NCI-H187 (cell line): ENCODE measurements at regions not wholly inside any gene's neighbourhood (a gene's known extent, or its start where the extent isn't known, plus 50 kb on each side); places are given as distances from the start of the nearest gene placed in this dataset.

Experiments used
- DNase-seq, 2 experiments: peaks; one replicate each; lab custom pipeline; 2025; lab: John Stamatoyannopoulos, UW

DNA sequence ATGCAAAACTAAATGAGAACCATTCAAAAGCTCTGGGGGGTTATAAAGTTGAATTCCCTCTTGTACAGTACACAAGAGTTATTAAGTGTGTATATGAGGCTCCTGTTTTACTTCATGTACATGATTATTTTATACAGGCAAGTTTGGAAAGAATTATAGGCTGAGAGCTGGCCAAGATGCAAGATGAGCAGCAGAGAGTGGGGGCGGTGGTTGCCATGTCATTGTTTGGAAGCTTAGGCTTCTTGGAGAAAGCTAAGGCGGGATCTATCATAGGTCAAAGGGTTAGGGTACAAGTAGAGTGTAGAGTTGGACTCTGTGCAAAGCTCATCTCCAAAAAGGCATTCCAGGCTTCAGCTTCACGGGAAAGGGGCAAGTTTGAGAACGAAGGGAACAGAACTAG, 297.1 kb upstream of the TBX3 start:
- DNase-seq = no peak

- no peak for DNase-seq
Observed at GRCh38 chr12:114976959-114977358, 293.0 kb upstream of the TBX3 start.

- DNase-seq = no peak
Observed at GRCh38 chr12:114976372-114976771, 292.4 kb upstream of the TBX3 start.

GRCh38 chr12:114975640-114976310, 291.8 kb upstream of the TBX3 start:
- no peak for DNase-seq

DNA sequence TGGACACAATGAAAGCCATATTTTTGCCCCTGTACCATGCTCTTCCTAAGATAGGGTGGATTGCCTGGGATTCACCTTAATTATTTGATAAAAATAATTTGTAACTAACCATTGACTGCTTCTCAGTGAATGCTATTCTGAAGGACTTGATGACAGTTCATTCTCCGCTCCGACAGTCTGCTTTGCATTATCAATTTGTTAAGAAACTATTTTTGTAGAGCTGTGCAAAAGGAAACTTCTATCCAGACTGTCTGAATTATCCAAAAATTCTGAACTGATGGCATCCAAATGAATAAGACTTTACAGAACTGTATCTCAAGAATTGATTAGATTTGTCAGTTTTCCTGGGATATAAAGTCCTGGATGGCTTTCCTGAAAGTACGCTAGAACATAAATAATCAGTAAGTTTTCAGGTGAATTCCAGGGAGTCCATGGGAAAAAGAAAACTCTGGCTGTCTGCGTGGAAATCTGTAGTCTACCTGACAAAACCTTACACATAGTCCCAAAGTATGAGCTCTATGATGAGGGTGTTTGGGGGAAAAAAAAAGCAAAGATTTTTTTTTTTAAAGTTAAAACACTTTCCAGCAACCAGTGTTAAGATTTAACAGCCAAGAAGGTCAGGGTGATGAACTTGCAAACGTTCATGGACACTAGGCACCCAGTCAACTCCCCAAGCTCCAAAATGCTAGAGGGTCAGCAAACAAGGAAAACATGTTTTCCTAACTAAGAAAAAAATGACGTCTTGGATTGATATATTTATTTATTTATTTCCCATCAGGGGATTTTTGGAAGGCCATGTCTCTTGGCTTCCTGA, 291.1 kb upstream of the TBX3 start:
- DNase-seq = no peak

- no peak for DNase-seq
Observed at GRCh38 chr12:114974333-114974732, 290.4 kb upstream of the TBX3 start.

DNA sequence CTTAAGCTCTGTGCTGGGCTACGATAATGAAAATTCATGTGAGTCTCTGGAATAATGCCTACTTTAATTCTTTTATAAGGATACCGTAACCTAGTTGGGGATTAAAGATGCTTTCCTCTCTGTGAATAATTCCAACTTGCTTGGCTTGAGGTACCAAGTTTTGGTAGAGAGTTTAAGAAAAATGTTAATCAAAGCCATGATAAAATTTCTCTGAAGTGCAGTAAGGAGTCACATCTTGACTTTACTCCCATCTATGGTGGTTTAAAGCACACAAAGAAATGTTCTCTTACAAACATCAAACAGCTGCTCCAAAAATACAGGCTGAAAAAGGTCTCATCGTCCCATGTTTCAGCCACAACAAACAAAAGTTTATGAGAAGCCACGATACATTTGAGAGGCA, 284.8 kb upstream of the TBX3 start:
- no peak for DNase-seq

- no peak for DNase-seq
Observed at GRCh38 chr12:114967151-114967550, 283.2 kb upstream of the TBX3 start.

- DNase-seq = no peak
Observed at GRCh38 chr12:114964841-114965240, 280.9 kb upstream of the TBX3 start.

DNA sequence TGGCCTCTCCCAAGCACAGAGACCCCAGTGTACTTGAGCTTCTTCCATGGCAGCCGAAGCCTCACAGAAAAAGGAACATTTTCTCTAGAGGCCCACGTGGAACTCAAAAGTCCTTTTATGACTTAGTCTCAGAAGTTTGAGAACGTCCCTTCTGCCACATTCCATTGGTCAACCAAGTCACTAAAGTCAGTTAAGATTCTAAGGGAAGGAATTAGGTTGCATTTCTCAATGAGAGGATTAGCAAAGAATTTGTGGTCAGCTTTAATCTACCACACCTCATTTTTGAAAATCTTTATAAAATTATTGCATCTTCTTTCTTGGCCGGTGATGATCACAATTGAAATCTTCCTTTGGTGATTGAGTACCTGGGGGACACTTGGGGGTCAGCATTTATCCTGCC, 279.9 kb upstream of the TBX3 start:
- no peak for DNase-seq

DNA sequence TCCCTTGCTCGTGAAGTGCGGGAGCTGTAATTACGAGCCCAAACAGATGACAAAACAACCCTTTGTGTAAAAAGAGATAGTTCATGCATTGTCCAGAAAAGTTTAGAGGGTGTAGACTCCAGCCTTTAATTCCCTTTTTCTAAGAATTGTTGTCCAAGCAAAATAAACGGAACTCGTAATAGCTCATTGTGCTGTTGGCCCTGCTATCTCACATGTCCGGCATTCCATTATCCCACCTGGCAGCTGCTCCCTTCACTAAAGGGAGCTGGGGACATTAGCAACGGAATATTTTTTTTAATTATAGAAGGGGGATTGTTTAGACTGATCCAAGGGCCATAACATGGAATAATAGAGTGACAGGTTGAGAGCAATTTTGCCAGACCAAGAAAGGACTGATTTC, 277.5 kb upstream of the TBX3 start:
- no peak for DNase-seq

- DNase-seq = no peak
Observed at GRCh38 chr12:114958538-114958937, 274.6 kb upstream of the TBX3 start.

DNA sequence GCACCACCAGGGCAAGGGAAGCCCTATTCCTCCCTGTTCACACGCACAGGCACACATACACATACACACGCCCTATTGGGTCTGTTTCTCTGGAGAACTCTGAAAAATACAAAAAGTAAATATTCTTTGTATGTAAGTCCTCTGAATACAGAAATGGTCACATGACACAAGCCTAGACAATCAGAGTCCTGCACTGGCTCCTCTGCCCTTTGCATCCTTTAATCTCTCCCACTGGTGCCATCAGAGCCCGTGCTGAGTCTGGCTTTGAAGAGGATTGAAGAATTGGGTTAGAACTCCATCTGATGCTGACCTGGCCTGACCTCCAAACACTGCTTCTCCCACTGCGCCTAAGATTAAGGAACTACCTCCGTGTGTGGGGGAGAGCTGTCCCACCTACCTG, 273.2 kb upstream of the TBX3 start:
- no peak for DNase-seq

- DNase-seq = no peak
Observed at GRCh38 chr12:114955414-114956014, 271.5 kb upstream of the TBX3 start.

- no peak for DNase-seq
Observed at GRCh38 chr12:114954511-114955055, 270.6 kb upstream of the TBX3 start.

DNA sequence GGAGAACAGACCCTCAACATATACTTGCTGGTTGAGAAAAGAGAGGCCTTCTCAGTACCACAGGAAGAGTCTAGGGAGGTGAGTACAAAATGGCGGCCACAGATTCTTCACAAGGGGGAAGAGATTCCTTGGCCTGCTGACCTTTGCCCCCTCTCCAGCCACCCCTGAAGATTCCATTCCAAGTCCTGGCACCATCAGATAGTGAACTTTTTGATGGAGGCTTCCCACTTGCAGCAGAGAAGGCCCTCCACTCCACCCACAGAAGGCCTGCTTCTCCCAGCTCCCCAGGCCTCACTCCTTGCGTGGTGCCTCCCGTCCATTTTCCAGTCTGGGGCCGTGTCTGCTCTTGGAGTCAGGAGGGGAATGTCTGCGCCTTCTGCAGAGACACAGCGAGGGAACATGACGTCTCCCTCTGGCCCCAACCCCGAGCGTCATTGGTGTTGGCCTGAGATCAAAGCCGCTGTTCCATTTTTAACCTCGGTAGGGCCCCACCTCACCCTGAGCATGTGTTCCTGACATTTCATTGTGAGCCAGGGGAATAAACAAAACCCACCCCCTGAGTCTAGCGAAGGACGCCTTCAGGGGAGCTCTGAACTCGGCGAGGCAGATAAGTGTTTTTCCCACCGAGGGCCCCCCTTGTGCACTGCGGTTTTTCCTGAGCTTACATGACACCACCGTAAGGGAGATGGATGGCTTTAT, 268.7 kb upstream of the TBX3 start:
- no peak for DNase-seq

- DNase-seq = peak in 1 of 2 experiments; percentile 30
Observed at GRCh38 chr12:114949058-114949820, 265.3 kb upstream of the TBX3 start.

- no peak for DNase-seq
Observed at GRCh38 chr12:114945351-114945750, 261.4 kb upstream of the TBX3 start.

GRCh38 chr12:114944736-114945135, 260.8 kb upstream of the TBX3 start:
- no peak for DNase-seq

DNA sequence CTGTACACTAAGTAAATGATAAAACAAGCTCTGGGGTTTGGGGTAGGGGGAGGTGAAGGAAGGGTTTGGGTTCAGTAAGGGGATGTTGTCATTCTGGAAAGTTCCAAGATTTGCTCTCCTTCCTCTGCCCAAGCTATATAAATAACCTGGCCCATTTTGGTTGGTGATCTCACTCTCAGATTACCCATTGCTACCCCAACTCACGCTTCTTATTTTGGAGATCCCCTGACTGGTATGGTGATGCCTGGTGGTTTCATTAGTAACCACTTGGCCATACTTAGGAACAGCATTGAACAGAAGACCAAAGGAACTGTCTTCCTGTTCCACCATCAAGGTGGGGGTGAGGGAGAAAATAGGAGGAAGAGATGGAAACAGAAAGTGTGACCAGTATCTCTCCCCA, 259.6 kb upstream of the TBX3 start:
- DNase-seq = no peak

DNA sequence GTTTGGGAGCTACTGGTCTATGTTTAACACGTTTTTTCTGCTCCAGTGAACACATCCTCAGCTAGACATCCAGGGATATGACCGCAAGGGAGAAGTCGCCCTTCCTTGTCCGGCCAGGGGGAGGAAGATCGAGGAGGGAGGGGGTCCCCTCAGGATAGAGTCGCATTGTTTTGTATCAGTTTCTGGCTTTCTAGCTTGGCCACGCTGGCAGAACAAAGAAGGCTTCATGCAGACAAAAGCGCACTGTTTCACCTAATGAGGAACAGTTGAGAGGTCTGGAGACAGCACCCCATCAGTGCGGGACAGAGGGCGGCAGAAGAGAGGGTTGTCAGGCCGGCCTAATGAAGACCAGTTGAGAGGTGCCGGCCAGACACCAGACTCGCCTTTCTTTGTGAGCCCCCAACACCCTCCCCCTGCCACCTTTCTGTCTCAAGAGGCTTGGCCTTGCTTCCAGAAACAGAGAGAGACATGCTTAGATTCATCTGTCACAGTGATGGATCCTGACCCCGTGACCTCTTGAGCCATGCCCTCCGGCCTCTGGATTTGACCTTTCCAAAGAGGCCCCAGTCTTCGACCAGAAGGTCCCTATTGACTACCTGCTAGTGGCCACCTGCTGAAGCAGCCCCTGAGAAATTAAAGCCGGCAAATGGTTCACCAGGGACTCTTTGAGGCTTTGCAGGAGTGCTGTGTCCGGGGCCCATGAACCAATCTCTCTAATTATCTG, 254.7 kb upstream of the TBX3 start:
- no peak for DNase-seq
